Muscle of back (tissue), 3 donors: ENCODE measurements at regions not wholly inside any gene's neighbourhood (a gene's known extent, or its start where the extent isn't known, plus 50 kb on each side); places are given as distances from the start of the nearest gene placed in this dataset.
A peak's percentile ranks its signal among the peaks of the same experiment; 100 is the strongest.

ENCODE experiments used
- DNase-seq, 3 donors: peaks; one replicate each; pipeline versions ENCODE4 v3.0.0 to v3.0.0-alpha.2; 2013

- peak in 1 of 3 donors; percentile 25 for DNase-seq
Observed at GRCh38 chr9:94159069-94159939, 75.0 kb downstream of the PTPDC1 start.

GRCh38 chr9:94160594-94161501 is 76.6 kb downstream of the PTPDC1 start:
- no peak for DNase-seq

GRCh38 chr9:94161673-94162072 is 77.4 kb downstream of the PTPDC1 start:
- no peak for DNase-seq

- DNase-seq = peak in 1 of 3 donors; percentile 7
Observed at GRCh38 chr9:94164806-94165549, 80.7 kb downstream of the PTPDC1 start.

- peak; percentile 98 to 99 (median 99) for DNase-seq
Observed at GRCh38 chr9:94165592-94166235, 81.5 kb downstream of the PTPDC1 start.

- DNase-seq = peak; percentile 99 to 100 (median 99)
Observed at GRCh38 chr9:94166236-94166975, 82.1 kb downstream of the PTPDC1 start.

- no peak for DNase-seq
Observed at GRCh38 chr9:94166976-94167346, 82.7 kb downstream of the PTPDC1 start.

- DNase-seq = no peak
Observed at GRCh38 chr9:94167376-94167890, 83.2 kb downstream of the PTPDC1 start.

- DNase-seq = peak in 1 of 3 donors; percentile 13
Observed at GRCh38 chr9:94168203-94169000, 84.1 kb downstream of the PTPDC1 start.

- peak in 1 of 3 donors; percentile 51 for DNase-seq
Observed at GRCh38 chr9:94169968-94170367, 85.7 kb downstream of the PTPDC1 start.

GRCh38 chr9:94173632-94174031 is 85.5 kb upstream of the ZNF169 start:
- DNase-seq = no peak

- DNase-seq = no peak
Observed at GRCh38 chr9:94174164-94174563, 84.9 kb upstream of the ZNF169 start.

- no peak for DNase-seq
Observed at GRCh38 chr9:94175669-94176068, 83.4 kb upstream of the ZNF169 start.

GRCh38 chr9:94176608-94177007 is 82.5 kb upstream of the ZNF169 start:
- no peak for DNase-seq

GRCh38 chr9:94178927-94179326 is 80.2 kb upstream of the ZNF169 start:
- DNase-seq = no peak

GRCh38 chr9:94181408-94182181 is 77.5 kb upstream of the ZNF169 start:
- DNase-seq = peak in 1 of 3 donors; percentile 35

GRCh38 chr9:94182532-94182931 is 76.6 kb upstream of the ZNF169 start:
- no peak for DNase-seq

GRCh38 chr9:94183240-94183999 is 75.7 kb upstream of the ZNF169 start:
- DNase-seq = no peak
